ENCODE measurements at regions not wholly inside any gene's neighbourhood (a gene's known extent, or its start where the extent isn't known, plus 50 kb on each side); places are given as distances from the start of the nearest gene placed in this dataset.
"Not testable (repeated sequence)": the region's sequence is repeated elsewhere in the genome, so short reads cannot be mapped to it uniquely, and the experiment has no call there.

DNA sequence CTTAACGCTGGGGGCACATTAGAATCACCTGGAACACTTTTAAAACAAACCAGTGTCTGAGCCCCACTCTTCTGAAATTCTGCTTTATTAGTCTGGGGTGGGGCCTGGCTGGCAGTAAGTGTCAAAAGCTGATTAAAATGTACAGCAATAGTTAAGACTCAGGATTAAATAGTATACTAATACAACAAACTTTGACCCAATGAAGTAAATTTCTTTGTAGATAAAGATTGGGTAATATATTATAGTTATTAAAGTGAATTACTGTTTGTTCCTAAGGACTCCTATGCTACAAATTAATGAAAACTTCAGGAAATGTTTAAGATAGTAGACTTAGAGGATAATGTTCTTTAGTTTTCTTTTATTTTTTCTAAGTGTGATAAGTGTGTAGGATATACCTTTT, 160.9 kb downstream of the FAM124B start:
- H3K36me3 Mint-ChIP-seq = peaks cover 2% of the 10 kb centered on the region
- peaks cover 13% of the 10 kb centered on the region for H3K9me3 Mint-ChIP-seq
- H3K27me3 Mint-ChIP-seq = peaks cover 9% of the 10 kb centered on the region
- H3K27ac Mint-ChIP-seq = no peak overlapping the region
- no peak overlapping the region for H3K4me3 Mint-ChIP-seq
- no peaks in the 10 kb centered on the region for H3K4me1 Mint-ChIP-seq

DNA sequence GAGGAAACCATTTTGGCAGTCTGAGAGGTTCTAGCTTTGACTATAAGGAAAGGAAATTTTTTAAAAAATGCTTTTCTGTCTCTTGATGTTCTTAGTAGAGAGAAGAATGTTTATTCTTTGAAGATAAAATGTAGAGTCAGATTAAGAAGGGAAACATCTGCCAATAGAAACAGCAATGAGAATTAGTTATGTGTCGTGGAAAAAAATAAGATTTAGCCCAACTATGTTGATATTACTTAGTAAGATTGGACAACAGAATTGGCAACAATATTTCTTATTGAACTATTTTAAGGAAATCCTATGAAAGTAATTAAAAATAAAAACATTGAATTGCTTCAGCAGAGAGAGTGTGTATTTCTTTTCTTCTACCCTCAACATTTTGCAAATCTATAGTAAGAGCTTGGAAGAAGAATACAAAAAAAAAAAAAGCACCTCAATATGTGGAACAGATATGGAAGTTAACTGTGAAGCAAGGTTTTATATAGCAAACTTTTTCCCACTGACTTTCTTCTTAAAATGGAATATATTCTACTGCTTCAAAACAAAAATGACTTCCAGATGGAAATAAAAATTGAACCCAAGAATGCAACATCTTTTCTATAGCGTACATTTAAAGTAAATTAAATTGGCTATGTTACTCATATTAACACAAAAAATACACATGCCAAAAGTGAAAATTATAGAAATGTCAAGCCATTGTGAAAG, 177.9 kb downstream of the FAM124B start:
- H3K4me1 Mint-ChIP-seq = no peaks in the 10 kb centered on the region
- no peaks in the 10 kb centered on the region for H3K36me3 Mint-ChIP-seq
- H3K27ac Mint-ChIP-seq = no peak overlapping the region
- peaks cover 12% of the 10 kb centered on the region for H3K27me3 Mint-ChIP-seq
- H3K4me3 Mint-ChIP-seq = no peak overlapping the region
- no peaks in the 10 kb centered on the region for H3K9me3 Mint-ChIP-seq

DNA sequence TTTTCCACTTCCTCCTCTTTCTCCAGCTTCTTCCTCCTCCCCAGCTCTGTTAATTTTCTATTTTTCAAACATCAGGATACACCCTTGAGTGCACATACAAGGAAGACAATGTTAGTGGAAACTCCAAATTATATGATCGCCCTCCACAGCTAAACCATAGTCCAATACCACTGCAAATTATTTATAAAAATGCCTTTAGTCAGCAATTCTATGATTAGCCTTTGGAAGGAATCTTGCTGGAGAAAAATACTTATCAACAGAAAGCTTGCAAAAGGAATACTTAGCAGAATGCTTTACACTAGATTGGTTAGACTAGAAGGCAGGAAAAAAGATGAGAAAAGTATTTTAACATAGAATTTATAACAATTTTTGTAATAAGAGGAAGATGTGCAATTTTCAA, 178.9 kb downstream of the FAM124B start:
- no peaks in the 10 kb centered on the region for H3K4me1 Mint-ChIP-seq
- H3K27ac Mint-ChIP-seq = no peak overlapping the region
- no peak overlapping the region for H3K4me3 Mint-ChIP-seq
- H3K27me3 Mint-ChIP-seq = peaks cover 9% of the 10 kb centered on the region
- no peaks in the 10 kb centered on the region for H3K36me3 Mint-ChIP-seq
- no peaks in the 10 kb centered on the region for H3K9me3 Mint-ChIP-seq

DNA sequence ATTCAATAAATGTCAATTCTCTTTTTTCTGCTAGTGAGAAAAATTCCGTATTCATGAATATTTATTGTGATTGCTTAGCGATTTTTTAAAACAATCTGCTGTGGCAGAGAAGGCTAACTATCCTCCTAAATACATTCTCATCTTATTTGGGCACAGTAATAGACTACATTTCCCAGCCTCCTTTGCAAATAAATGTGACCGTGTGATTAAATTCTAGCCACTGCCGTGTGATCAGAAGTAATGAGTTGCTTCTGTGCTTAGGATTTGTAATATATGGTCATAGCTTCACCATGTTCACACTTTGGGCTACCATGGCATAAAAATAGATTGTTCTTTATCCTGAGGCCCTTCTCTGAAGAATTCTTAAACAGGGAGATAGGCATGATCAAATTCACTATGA, 179.6 kb downstream of the FAM124B start:
- H3K9me3 Mint-ChIP-seq = no peaks in the 10 kb centered on the region
- no peak overlapping the region for H3K27ac Mint-ChIP-seq
- peaks cover 9% of the 10 kb centered on the region for H3K27me3 Mint-ChIP-seq

DNA sequence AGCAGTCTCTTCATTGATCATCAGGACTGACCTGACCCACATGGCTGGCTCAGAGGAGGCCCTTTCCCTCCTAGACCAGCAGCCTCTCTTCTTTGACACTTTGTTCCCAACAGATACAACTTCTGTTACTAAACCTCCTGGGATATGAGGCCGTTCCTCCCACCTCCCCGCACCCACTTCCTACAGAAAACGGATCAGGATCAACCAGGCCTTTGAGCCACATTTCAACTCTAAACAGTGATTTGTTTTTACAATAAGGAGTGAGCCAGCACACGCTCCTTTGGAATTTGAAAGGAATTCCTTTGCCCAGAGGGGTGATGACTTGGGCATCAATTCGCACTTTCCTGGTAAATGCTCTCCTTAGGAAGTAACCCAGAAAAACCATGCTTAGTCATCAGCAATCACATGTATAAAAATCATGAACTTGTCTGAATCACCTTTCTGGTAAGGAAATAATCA, 180.4 kb downstream of the FAM124B start:
- peaks cover 7% of the 10 kb centered on the region for H3K27me3 Mint-ChIP-seq
- no peak overlapping the region for H3K4me3 Mint-ChIP-seq
- no peaks in the 10 kb centered on the region for H3K9me3 Mint-ChIP-seq
- H3K36me3 Mint-ChIP-seq = no peaks in the 10 kb centered on the region
- no peak overlapping the region for H3K27ac Mint-ChIP-seq
- H3K4me1 Mint-ChIP-seq = no peaks in the 10 kb centered on the region

More for the DNA sequence above, 179.6 kb downstream of the FAM124B start:
- H3K4me1 Mint-ChIP-seq = no peaks in the 10 kb centered on the region
- no peak overlapping the region for H3K4me3 Mint-ChIP-seq
- H3K36me3 Mint-ChIP-seq = no peaks in the 10 kb centered on the region

DNA sequence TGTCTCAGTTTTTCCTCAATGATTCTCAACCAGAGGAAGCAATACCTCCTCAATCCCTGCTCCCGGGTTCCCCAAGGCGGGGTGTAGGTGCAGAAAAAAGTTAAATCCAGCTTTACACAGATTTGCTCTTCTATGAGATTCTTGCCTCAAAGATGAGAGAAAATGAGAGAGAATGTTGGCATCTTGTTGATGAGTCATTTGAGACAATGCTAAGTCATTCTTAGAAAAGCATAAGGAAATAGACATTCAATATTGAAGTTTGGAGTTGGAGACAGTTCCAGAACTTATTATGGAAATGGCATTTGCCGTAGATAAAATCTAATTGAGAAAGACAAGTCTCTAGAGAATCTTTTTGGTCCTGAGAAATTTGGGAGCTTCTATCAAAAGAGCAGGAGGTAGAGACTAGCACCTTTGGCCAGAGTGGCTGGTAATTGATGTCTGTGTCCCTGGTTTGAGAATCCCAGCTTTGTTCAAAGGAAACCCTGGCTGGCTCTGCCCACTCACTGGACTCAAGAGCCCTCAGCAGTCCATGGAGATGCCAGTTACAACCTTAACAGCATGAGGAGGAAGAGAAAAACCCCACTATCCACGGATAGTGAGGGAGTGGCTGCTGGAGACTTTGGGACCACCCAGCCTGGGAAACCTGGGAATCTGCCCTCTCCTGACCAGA, 181.2 kb downstream of the FAM124B start:
- Mint-ChIP-seq H3K27ac (no peak overlapping the region), H3K36me3 (no peaks in the 10 kb centered on the region), H3K4me3 (no peak overlapping the region), H3K27me3 (peaks cover 3% of the 10 kb centered on the region), H3K9me3 (no peaks in the 10 kb centered on the region), H3K4me1 (no peaks in the 10 kb centered on the region)

DNA sequence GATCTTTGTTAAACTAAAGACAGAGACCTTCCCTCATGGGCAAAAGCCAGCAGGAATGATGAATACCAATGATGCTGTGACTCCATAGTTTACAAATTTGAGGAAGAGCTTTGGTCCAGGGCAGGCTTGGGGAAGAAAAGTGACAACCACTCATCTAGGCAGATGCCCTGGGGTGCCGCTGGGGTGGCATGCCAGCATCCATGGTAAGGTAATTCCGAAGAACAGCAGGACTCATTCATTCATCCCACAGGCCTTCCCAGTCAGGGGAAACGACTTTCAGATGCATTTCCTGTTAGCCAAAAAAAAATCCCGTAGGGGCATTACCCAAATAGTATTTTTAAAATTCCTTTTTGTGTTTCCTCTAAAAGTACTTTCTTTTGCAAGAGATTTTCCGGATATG, 180.7 kb upstream of the SERPINE2 start:
- Mint-ChIP-seq H3K4me3 (no peak overlapping the region), H3K36me3 (no peaks in the 10 kb centered on the region), H3K27ac (no peak overlapping the region), H3K27me3 (peaks cover 2% of the 10 kb centered on the region), H3K9me3 (no peaks in the 10 kb centered on the region), H3K4me1 (no peaks in the 10 kb centered on the region)

DNA sequence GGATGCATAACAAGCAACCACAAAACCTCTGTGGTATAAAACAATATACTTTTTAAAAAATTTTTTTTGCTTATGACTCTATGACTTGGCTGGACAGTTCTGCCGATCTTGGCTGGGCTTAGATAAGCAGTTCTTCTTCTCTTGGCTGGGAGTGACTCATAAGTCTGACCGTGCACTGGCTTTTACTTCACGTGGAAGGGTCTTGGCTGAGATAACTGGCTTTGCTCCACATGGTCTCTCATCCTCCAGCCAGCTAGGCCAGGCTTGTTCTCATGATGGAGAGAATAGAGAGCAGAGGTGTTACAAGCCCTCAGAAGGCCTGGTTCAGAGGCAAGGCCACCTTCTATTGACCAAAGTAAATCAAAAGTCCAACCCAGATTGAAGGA, 178.9 kb upstream of the SERPINE2 start:
- H3K9me3 Mint-ChIP-seq = no peaks in the 10 kb centered on the region
- H3K36me3 Mint-ChIP-seq = no peaks in the 10 kb centered on the region
- H3K4me1 Mint-ChIP-seq = no peaks in the 10 kb centered on the region
- H3K27me3 Mint-ChIP-seq = peaks cover 2% of the 10 kb centered on the region
- H3K4me3 Mint-ChIP-seq = no peak overlapping the region
- H3K27ac Mint-ChIP-seq = no peak overlapping the region

DNA sequence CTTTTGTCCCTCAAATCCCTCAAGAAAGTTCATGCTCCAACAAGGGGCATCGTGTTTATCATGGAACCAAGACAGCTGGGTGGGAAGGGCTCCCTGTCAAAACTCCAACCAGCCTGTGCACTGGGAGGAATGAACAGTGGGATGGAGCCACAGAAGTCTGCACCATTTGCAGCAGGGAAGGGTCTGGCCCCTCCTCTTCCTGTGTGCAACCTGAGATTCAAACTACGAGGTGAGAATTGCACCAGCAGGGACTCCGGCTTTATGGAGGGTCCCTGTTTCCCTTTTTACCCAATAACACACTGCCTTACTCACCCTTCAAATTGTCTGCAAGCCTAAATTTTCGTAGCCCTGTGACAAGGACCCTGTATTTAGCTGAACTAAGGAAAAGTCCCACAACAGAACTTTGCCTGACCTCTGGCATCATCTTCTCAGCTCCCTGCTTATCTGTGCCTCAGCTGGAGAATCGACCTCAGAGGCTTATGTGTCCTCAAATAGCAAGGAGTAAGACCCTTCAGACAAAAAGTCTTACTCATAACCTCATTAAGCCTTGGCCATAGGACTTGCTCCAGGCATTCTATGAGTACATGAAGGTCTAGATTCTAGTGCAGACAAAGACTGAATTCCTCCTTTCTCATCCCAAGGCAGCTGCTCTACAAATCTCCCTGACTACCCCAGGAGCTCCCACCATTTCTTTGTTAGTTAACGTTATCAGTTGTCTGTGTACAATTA, 178.3 kb upstream of the SERPINE2 start:
- Mint-ChIP-seq H3K27me3 (peaks cover 2% of the 10 kb centered on the region), H3K9me3 (no peaks in the 10 kb centered on the region), H3K27ac (no peak overlapping the region), H3K36me3 (no peaks in the 10 kb centered on the region), H3K4me1 (no peaks in the 10 kb centered on the region), H3K4me3 (no peak overlapping the region)

DNA sequence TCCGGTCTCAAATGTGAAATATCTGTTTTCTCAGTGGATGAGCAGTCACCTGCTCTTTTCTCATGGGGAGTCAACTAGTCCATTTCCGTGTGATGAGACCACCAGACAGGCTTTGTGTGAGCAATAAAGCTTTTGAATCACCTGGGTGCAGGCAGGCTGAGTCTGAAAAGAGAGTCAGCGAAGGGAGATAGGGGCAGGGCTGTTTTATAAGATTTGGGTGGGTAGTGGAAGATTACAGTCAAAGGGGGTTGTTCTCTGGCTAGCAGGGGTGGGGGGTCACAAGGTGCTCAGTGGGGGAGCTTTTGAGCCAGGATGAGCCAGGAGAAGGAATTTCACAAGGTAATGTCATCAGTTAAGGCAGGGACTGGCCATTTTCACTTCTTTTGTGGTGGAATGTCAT, 176.5 kb upstream of the SERPINE2 start:
- not testable (repeated sequence) for H3K4me3 Mint-ChIP-seq, H3K27me3 Mint-ChIP-seq, H3K36me3 Mint-ChIP-seq, H3K9me3 Mint-ChIP-seq, H3K4me1 Mint-ChIP-seq, H3K27ac Mint-ChIP-seq

DNA sequence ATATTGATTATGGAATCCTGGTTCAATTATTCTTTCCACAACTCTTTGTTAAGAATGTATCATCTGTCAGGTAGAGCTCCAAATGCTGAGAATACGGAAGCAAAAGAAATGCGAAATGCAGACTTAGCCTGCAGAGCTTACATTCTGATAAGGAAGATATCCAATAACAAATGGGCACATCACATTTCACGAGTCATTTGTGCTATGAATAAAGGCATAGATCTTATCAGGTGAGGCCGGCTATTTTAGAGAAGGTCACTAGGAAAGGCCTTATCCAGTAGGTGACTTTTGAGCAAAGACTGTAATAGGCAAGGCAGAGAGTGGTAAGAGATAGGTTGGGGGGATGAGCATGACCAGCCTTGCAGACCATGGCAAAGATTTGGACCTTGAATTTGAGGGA, 174.3 kb upstream of the SERPINE2 start:
- Mint-ChIP-seq H3K9me3 (no peaks in the 10 kb centered on the region), H3K4me1 (no peaks in the 10 kb centered on the region), H3K4me3 (no peak overlapping the region), H3K36me3 (no peaks in the 10 kb centered on the region), H3K27me3 (peaks cover 2% of the 10 kb centered on the region), H3K27ac (no peak overlapping the region)

DNA sequence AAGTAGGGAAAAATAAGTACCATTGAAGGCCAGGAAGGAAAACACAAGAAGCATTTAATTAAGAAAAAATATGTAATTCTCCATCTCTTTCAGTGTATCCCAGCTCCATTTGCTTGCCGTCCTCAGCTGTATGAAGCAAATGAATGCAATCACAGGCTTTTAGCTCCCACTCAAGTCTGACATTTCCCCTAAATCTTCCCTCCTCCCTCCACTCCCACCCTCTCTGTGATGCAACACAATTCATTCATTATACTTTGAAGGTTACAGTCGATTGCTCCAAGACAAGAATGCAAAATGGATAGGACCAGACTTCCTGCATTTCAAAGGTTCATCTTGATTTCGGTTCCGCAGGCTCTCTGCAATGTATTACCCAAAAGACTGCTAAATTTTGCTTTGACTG, 172.7 kb upstream of the SERPINE2 start:
- no peaks in the 10 kb centered on the region for H3K36me3 Mint-ChIP-seq
- H3K27ac Mint-ChIP-seq = no peak overlapping the region
- H3K4me1 Mint-ChIP-seq = no peaks in the 10 kb centered on the region
- peaks cover 2% of the 10 kb centered on the region for H3K27me3 Mint-ChIP-seq
- H3K4me3 Mint-ChIP-seq = no peak overlapping the region
- H3K9me3 Mint-ChIP-seq = no peaks in the 10 kb centered on the region

DNA sequence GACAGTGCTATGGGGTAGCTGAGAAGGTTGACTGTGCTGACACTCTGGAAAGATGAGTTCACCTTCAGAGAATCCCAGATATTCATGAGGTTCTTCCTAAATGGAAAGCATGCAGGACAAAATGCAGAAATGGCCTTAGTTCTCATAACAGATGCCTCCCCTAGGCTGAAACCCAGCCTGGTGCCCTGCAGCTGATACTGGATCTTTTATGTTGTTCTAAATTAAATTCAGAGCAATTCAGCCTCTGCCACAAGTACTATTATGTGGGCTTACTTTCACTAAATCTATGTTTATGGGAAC, 172.0 kb upstream of the SERPINE2 start:
- Mint-ChIP-seq H3K27me3 (peaks cover 2% of the 10 kb centered on the region), H3K27ac (no peak overlapping the region), H3K4me3 (no peak overlapping the region), H3K9me3 (no peaks in the 10 kb centered on the region), H3K36me3 (no peaks in the 10 kb centered on the region), H3K4me1 (no peaks in the 10 kb centered on the region)

DNA sequence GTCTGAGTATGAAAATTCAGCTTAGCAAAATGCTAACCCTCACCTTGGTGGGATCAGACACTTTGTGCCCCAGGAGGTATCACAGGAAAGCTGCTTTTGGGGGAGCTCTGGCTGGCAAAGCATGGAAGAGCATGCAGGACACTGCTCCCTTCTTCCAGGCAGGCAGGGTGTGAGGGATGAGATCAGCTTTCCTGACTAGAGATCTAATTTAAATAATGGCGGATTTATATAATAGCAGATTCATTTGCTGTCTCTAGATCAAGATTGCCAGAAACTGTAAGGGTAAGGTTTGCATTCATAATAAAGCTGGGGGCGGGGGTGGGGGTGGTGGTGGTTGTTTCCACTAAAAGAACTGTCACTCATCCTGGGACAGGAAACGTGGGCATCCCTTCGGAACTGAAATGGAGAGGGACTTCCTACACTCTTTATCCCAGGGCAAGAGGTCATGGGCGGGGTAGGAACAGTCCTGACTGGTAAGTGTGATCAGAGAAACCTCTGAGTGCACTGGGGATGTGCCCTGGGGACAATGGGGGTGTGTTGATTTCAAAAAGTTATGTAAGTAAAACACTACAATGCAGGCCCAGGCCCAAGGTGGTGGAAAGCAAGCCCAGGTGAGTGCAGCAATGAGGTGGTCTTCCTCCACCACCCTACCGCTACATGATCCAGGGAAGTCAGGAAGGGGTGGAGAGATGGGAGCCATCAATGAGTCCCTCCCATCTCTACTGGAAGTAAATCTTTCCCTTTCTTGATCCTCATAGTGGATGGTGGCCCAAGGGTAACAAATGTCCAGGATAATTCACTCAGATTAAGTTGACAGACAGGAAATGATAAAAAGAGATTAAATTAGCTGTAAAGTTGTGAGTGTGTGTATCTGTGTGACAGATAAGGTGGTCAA, 171.4 kb upstream of the SERPINE2 start:
- no peaks in the 10 kb centered on the region for H3K9me3 Mint-ChIP-seq
- peaks cover under 1% of the 10 kb centered on the region for H3K27me3 Mint-ChIP-seq
- no peak overlapping the region for H3K4me3 Mint-ChIP-seq
- no peak overlapping the region for H3K27ac Mint-ChIP-seq
- no peaks in the 10 kb centered on the region for H3K36me3 Mint-ChIP-seq
- no peaks in the 10 kb centered on the region for H3K4me1 Mint-ChIP-seq

DNA sequence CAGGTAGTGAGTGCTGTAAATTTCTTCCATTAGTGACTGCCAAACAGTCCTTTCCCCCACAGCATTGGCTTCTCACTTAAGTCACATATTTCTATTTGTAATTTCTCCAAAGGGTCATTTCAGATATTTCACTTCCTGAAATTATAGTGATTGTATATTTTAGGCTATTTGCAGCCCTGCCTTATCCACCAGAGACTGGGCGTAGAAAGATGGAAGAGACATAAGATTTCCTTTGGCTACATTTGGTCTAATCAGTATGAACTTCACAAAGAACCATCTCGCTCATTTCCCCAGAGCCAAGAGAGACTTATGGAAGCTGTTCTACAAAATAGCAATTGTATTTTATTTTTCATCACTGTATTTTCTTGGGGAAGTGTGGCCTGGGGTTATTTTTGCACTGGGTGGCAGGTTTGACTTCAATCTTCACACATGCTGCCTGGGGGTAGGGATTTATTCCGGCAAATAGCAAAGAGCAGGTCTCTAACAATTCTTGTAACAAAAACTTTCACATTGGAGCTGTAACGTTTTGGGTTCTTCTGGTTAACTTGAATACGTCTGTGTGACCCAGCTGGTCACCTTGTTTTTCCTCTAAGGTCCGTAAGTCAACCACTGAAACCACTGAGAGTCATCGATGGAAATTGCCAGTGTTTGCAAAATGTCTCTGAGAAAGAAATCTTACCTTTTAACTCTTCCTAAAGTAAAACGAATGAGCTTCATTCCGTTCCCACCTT, 170.6 kb upstream of the SERPINE2 start:
- Mint-ChIP-seq H3K9me3 (no peaks in the 10 kb centered on the region), H3K36me3 (no peaks in the 10 kb centered on the region), H3K4me3 (no peak overlapping the region), H3K27ac (no peak overlapping the region), H3K4me1 (no peaks in the 10 kb centered on the region), H3K27me3 (peaks cover 3% of the 10 kb centered on the region)
